ENCODE measurements at regions not wholly inside any gene's neighbourhood (a gene's known extent, or its start where the extent isn't known, plus 50 kb on each side); places are given as distances from the start of the nearest gene placed in this dataset.

DNA sequence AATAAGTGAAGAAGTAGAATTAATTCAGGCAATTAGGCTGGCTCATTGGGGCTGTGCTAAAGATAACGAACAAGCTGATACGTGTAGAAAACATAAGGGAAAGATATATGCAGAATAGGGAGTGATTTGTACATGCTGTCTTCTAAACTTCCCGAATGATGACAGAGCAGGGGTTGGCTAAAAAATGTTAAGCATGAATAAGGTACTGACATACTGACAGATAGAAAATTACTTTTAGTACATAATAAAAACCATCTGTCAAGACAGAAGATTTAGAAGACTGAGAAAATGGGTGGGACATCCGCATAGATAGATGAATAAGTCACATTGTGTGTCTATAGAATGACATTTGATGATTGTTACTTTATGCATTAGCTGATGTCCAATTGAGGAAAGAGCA, 158.8 kb upstream of the ZNF804B start:
- no peak overlapping the region for H3K4me2 ChIP-seq (ENCODE audit: insufficient read depth, low read length)
- H3K4me3 ChIP-seq (ENCODE audit: low read depth in 1 of 2, low read length in 2 of 2) = no peak overlapping the region
- no peak overlapping the region for H3K9ac ChIP-seq (ENCODE audit: low read depth, low read length)
- H3K4me1 ChIP-seq (ENCODE audit: insufficient read depth, low read length) = no peaks in the 10 kb centered on the region
- no peaks in the 10 kb centered on the region for H4K20me1 ChIP-seq (ENCODE audit: insufficient read depth, low read length)
- no peaks in the 10 kb centered on the region for H3K27me3 ChIP-seq (ENCODE audit: insufficient read depth, low read length, poor library complexity)
- no peak overlapping the region for H2AFZ ChIP-seq (ENCODE audit: low read depth, low read length)
- DNase-seq (no peak), ATAC-seq (ENCODE audit: insufficient read depth, low read depth) (no peak)
- TF ChIP-seq, protein P1, sequence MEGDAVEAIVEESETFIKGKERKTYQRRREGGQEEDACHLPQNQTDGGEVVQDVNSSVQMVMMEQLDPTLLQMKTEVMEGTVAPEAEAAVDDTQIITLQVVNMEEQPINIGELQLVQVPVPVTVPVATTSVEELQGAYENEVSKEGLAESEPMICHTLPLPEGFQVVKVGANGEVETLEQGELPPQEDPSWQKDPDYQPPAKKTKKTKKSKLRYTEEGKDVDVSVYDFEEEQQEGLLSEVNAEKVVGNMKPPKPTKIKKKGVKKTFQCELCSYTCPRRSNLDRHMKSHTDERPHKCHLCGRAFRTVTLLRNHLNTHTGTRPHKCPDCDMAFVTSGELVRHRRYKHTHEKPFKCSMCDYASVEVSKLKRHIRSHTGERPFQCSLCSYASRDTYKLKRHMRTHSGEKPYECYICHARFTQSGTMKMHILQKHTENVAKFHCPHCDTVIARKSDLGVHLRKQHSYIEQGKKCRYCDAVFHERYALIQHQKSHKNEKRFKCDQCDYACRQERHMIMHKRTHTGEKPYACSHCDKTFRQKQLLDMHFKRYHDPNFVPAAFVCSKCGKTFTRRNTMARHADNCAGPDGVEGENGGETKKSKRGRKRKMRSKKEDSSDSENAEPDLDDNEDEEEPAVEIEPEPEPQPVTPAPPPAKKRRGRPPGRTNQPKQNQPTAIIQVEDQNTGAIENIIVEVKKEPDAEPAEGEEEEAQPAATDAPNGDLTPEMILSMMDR (IDR thresholded peaks at IDR 0.05; ENCODE audit: borderline replicate concordance, extremely low read depth, low read length, poor library complexity, severe bottlenecking) = no peak
- no peak for TF ChIP-seq EZH2 (IDR thresholded peaks at IDR 0.05; ENCODE audit: borderline replicate concordance, low read depth, low read length, severe bottlenecking)
- H3K27ac ChIP-seq (ENCODE audit: low read length) = no peak overlapping the region
- no peaks in the 10 kb centered on the region for H3K36me3 ChIP-seq (ENCODE audit: insufficient read depth, low read length)
- no peaks in the 10 kb centered on the region for H3K79me2 ChIP-seq (ENCODE audit: insufficient read depth, low read length)
- H3K9me3 ChIP-seq (ENCODE audit: insufficient read depth, low read length, severe bottlenecking) = no peaks in the 10 kb centered on the region

DNA sequence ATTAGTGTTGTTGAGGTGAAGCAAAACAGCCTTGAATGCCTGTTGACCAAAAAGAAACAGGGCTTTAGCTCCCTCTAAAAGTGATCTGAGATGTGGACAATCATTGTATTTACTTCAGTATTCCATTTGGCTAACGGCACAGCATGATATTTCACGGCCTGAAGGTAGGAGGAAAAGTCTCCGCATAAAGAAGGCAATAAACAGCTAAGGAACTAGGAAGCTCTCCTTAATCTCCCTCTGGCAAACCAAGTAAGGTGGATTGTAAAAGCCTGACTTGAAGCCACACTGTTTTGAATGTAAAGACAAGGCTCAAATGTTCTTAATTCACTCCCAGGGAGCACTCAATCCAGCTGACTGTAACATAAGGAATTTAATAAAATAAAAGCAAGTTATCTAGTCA, 160.0 kb upstream of the ZNF804B start:
- no peak for TF ChIP-seq EZH2 (IDR thresholded peaks at IDR 0.05; ENCODE audit: borderline replicate concordance, low read depth, low read length, severe bottlenecking)
- TF ChIP-seq, protein P1 (IDR thresholded peaks at IDR 0.05; ENCODE audit: borderline replicate concordance, extremely low read depth, low read length, poor library complexity, severe bottlenecking) = no peak
- no peak for ATAC-seq (ENCODE audit: insufficient read depth, low read depth)
- no peak overlapping the region for H3K9ac ChIP-seq (ENCODE audit: low read depth, low read length)

GRCh38 chr7:88597941-88598425, 161.5 kb upstream of the ZNF804B start:
- H3K9ac ChIP-seq (ENCODE audit: low read depth, low read length) = no peak overlapping the region
- no peaks in the 10 kb centered on the region for H3K4me1 ChIP-seq (ENCODE audit: insufficient read depth, low read length)
- TF ChIP-seq, protein P1 (IDR thresholded peaks at IDR 0.05; ENCODE audit: borderline replicate concordance, extremely low read depth, low read length, poor library complexity, severe bottlenecking) = no peak
- no peak for TF ChIP-seq EZH2 (IDR thresholded peaks at IDR 0.05; ENCODE audit: borderline replicate concordance, low read depth, low read length, severe bottlenecking)

More for the DNA sequence above, 160.0 kb upstream of the ZNF804B start:
- H3K27me3 ChIP-seq (ENCODE audit: insufficient read depth, low read length, poor library complexity) = no peaks in the 10 kb centered on the region
- no peak overlapping the region for H3K4me3 ChIP-seq (ENCODE audit: low read depth in 1 of 2, low read length in 2 of 2)
- no peaks in the 10 kb centered on the region for H3K36me3 ChIP-seq (ENCODE audit: insufficient read depth, low read length)
- no peak overlapping the region for H2AFZ ChIP-seq (ENCODE audit: low read depth, low read length)
- no peaks in the 10 kb centered on the region for H4K20me1 ChIP-seq (ENCODE audit: insufficient read depth, low read length)
- DNase-seq = no peak
- H3K9me3 ChIP-seq (ENCODE audit: insufficient read depth, low read length, severe bottlenecking) = no peaks in the 10 kb centered on the region
- H3K4me2 ChIP-seq (ENCODE audit: insufficient read depth, low read length) = no peak overlapping the region
- no peaks in the 10 kb centered on the region for H3K4me1 ChIP-seq (ENCODE audit: insufficient read depth, low read length)
- no peak overlapping the region for H3K27ac ChIP-seq (ENCODE audit: low read length)
- H3K79me2 ChIP-seq (ENCODE audit: insufficient read depth, low read length) = no peaks in the 10 kb centered on the region

GRCh38 chr7:88590963-88591362, 168.5 kb upstream of the ZNF804B start:
- Histone ChIP-seq H4K20me1 (ENCODE audit: insufficient read depth, low read length) (no peaks in the 10 kb centered on the region), H3K36me3 (ENCODE audit: insufficient read depth, low read length) (no peaks in the 10 kb centered on the region), H3K27ac (ENCODE audit: low read length) (no peak overlapping the region), H3K9ac (ENCODE audit: low read depth, low read length) (no peak overlapping the region), H3K4me3 (ENCODE audit: low read depth in 1 of 2, low read length in 2 of 2) (no peak overlapping the region), H3K4me1 (ENCODE audit: insufficient read depth, low read length) (no peaks in the 10 kb centered on the region), H3K4me2 (ENCODE audit: insufficient read depth, low read length) (no peak overlapping the region), H2AFZ (ENCODE audit: low read depth, low read length) (no peak overlapping the region), H3K79me2 (ENCODE audit: insufficient read depth, low read length) (no peaks in the 10 kb centered on the region), H3K27me3 (ENCODE audit: insufficient read depth, low read length, poor library complexity) (no peaks in the 10 kb centered on the region), H3K9me3 (ENCODE audit: insufficient read depth, low read length, severe bottlenecking) (no peaks in the 10 kb centered on the region)
- TF ChIP-seq EZH2 (IDR thresholded peaks at IDR 0.05; ENCODE audit: borderline replicate concordance, low read depth, low read length, severe bottlenecking) = no peak
- TF ChIP-seq, protein P1 (IDR thresholded peaks at IDR 0.05; ENCODE audit: borderline replicate concordance, extremely low read depth, low read length, poor library complexity, severe bottlenecking) = no peak
- ATAC-seq (ENCODE audit: insufficient read depth, low read depth) = no peak
- no peak for DNase-seq

More at GRCh38 chr7:88597941-88598425, 161.5 kb upstream of the ZNF804B start:
- no peak for DNase-seq
- Histone ChIP-seq H3K27me3 (ENCODE audit: insufficient read depth, low read length, poor library complexity) (no peaks in the 10 kb centered on the region), H3K4me3 (ENCODE audit: low read depth in 1 of 2, low read length in 2 of 2) (no peak overlapping the region), H3K4me2 (ENCODE audit: insufficient read depth, low read length) (no peak overlapping the region), H2AFZ (ENCODE audit: low read depth, low read length) (no peak overlapping the region), H4K20me1 (ENCODE audit: insufficient read depth, low read length) (no peaks in the 10 kb centered on the region), H3K27ac (ENCODE audit: low read length) (no peak overlapping the region), H3K9me3 (ENCODE audit: insufficient read depth, low read length, severe bottlenecking) (no peaks in the 10 kb centered on the region), H3K36me3 (ENCODE audit: insufficient read depth, low read length) (no peaks in the 10 kb centered on the region), H3K79me2 (ENCODE audit: insufficient read depth, low read length) (no peaks in the 10 kb centered on the region)
- ATAC-seq (ENCODE audit: insufficient read depth, low read depth) = no peak

Measured in DND-41 (cell line).